Fibroblast of peridontal ligament (primary cell): ENCODE measurements at regions not wholly inside any gene's neighbourhood (a gene's known extent, or its start where the extent isn't known, plus 50 kb on each side); places are given as distances from the start of the nearest gene placed in this dataset.
A peak's percentile ranks its signal among the peaks of the same experiment; 100 is the strongest.

ENCODE experiments used
- DNase-seq: peaks from one replicate; pipeline ENCODE4 v3.0.0-alpha.2; 2010; ENCODE audit errors: extremely low read depth

DNA sequence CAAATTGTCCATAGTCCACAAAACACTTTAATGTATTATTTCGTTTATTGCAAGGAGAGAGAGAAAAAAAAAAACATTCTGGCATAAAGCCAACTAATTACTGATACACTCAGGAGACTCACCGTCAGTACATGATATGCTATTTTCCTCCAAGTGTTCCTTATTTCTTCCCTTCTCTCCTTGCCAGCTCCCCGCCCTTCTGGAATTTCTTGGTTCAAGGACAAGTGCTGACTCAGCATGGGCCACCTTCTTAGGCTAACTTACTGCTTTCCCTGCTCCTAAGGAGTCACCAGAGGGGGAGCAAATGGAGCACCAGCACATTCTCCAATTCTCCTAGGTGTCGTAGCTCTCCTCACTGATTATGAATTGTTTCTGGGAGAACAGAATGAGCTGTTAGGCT is 133.8 kb upstream of the HDAC9 start:
- DNase-seq = peak; percentile 41

DNA sequence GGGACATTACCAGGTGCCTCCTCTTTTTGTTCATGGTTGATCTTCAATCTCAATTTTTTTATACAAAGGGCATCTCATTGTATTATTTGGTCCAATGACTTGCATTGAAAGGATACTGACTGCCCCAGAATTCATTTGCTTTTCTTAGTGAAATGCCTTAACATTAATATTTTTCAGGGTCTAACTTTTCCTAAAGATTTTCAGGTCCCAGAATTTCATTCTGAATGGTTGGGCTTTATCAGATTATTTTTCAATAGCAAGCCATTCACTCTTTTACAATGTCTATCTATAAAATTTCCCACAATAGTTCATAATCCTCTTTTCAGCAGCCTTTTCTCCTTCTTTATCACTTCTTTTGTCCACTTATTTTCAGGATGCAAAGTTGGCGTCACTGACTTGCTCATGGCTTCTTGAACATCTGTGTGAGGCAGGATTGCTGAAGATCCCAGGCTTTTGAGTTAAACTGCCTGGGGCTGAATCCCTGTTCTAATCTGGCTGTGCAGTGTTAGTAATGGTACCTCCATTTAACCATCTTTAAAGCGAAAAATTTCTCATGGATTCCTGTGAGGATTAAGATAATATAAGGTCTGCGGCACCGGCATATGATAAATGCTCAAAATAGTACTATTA is 131.7 kb upstream of the HDAC9 start:
- DNase-seq = no peak

DNA sequence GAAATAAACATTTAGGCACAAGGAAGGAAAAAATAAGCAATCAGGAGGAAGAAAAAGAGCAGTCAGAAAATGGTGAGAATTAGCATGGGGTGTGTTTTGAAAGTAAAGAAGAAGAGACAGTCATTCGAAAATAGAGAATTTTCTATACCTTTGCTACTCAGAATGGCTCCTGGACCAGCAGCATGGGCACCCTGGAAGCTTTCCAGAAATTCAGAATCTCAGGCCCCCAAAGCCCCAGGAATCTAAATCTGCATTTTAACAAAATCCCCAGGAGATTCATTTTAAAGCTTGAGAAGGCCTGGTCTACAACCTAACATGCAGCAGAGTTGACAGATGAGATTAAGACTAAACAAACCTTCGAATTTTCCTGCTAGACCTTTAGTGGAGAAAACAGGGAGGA is 131.2 kb upstream of the HDAC9 start:
- no peak for DNase-seq

DNA sequence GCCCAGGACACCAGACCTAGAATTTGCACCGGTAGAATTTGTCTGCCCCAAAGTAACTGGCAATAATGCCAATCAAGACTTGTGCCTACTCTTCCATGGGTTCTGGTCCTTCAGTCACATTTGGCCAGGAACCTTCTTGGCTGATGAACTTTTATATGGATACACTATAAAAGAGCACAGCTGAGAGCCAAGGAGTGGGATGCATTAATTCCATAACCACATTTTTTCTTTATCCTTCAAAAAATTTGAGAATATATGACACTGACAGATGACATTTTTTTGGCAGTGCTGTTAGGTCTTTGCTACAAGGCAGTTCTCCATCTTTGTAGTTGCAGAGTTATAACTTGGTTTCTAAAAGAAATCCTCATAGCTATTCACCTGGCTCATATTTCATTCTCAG is 129.2 kb upstream of the HDAC9 start:
- no peak for DNase-seq

DNA sequence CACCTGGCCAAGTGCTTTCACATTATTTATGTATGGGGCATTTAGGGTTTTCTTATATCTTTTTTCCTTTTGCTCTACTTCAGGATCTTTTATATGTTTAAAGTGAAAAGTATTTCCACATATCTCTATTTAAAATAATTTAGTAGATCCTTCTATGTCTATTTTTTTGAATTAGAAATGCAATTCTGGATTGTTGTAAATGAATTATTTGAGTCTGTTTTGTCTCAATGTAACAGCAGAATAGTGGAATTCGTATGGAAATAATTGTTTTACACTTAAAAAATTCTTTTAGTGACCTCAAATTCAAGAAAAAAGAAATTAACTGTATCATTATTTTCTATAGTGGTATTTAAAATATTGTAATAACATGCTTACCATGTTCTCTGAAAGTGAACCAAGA is 126.5 kb upstream of the HDAC9 start:
- DNase-seq = no peak

DNA sequence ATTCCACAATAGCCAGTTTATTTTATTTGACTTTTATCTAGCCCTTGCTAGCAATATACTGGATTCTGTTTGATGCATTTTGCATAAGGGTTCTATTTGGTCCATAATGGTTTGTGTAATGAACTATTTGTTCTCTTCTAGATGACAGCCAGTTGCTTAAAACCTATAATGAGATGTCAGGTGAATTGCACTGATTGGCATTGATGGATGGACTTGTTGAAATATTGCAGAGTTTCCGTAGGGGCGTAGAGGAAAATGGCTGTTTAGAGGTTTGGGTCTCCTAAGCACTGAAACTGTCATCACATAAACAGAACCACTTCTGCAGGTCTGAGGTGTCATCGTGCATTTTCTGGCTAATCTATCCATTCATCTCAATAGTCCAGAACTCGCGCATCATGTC is 124.9 kb upstream of the HDAC9 start:
- DNase-seq = no peak

DNA sequence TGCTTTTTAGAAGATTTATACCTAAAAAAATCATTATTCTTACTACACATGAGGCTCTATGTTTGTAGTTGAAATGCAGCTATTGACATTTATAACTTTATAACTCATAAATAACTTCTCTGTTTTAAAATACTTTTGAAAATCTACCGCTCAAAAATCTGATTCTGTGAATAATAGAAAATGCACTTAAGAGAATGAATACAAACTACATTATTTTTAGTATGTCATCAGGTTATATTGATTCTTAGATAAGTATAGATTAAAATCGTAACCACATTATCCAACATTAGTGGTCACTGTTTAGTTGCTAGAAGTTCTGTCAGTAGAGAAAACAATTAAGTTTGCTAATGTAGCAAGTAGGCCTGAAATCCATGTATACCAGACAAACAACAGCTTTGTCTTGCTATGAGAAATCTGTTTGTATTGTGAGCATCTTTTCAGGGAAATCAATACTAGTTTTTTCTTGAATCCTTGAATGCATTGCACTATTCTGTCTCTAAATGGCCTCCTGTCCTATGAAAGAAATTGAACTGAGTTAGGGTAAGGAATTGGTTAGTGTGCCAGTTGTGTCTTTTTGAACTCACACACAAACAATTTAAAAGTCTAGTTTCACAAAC is 116.5 kb upstream of the HDAC9 start:
- DNase-seq = no peak

DNA sequence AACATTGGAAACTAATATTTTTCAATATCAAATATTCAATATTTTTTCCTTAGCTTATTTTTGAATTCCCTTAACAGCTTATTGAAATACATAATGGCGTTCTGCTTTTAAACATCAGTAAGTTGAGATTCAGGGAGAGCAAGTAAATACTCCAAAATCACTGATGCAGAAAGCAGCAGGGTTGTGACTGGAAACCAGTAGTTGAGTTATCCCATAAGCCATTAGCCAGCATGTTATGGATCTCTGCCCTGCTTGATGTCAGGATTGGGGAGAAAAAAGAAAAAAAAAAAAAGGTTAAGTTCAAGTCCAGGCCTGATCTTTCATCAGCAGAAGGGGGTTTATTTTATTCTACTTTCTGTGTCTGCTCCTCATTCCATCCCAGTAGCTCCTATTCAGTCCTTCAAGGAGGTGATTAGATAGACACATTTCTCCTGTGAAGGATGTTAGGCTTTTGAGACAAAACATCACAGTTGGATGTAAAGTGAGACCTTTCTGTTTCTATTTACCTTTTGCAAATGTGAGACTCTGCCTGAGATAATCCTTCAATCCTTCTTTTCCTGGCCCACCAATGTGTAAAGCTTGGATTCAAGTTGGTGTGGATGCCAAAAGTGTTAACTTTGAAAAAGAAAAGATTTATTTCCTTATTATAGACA is 110.9 kb upstream of the HDAC9 start:
- DNase-seq = peak; percentile 70

DNA sequence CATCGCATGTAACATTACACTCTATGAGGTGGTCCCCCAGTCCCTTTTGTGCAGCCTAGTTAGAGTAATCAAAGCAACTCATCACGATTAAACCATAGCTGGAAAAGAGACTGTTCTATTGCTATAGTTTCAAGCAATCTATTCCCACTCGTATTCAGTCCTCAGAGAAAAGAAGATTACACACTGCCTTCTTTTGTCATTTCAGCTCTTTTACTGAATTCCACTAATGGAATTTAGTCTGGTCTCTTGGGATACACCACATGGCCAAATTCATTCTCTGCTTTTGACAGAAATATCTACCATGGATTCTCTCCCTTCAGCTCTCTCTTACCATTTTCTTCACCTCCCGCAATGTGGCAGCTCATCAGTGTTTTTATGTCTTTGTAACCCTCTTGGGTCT is 108.9 kb upstream of the HDAC9 start:
- peak; percentile 43 for DNase-seq

DNA sequence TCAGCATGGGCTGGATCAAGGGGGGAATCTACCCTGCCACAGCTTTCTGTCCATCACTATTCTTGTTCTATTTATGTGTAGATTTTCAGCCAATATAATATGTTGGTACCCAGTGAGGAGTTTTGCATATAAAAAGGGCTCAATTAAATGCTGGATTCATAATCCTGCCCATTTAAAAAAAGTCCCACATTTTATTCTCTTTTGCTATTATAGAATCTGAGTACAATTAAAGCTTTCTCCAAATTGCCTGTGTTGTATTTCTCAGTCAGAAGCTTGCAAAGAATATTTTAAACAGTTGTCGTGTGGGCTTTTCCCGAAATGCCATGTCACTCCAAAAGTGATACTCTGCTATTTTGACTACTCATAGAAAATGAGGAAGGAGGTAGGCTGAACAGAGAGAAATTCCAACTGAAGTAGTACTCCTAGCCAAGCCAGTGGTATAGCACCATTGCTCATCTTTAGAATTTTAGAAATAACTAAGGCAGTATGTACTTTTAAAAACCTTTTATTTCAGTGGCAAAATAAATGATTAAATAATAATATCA is 108.3 kb upstream of the HDAC9 start:
- DNase-seq = no peak

DNA sequence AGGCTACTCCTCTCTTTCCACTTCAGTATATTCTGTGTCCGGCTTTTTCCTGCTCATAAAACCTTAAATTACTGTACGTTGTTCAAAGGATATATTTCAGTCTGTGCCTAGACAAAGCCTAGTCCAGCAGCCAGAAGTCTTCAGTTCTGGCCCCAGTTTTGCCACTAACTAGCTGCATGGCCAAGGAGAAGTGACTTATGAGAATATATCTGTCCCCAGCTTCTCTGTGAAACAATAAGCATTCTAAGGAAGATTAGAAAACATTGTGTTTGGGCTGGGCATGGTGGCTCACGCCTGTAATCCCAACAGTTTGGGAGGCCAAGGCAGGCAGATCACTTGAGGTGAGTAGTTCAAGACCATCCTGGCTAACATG is 105.0 kb upstream of the HDAC9 start:
- no peak for DNase-seq

DNA sequence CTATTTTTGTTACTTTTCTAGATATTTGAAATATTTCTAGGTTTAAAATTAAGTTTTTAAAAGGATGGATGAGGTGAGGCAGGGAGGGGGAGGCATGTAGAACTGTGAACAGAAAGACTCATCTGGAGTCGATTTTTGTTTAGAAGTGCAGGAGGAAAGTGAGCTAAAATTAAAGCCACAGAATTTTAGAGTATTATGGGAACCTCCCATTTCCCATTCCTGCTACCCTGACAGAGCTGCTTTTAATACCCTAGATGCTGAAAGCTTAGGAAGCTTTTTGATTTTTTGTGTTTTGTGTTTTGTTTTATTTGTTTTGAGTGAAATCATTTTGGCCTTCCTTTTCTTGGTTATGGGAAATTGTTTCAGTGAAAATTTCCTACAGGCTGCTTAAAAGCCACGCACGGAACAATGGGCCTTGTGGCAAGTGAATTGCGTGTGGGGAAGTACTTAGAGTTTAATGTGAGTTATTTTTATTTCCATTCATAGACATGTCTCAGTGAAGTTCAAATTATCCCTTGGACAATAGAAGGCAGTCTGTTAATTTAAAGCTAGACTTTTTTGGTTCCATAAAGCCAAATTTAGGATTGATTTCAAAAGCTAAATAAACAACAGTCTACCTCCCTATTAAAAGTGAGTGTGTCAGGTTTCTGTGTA is 102.0 kb upstream of the HDAC9 start:
- peak; percentile 70 for DNase-seq

DNA sequence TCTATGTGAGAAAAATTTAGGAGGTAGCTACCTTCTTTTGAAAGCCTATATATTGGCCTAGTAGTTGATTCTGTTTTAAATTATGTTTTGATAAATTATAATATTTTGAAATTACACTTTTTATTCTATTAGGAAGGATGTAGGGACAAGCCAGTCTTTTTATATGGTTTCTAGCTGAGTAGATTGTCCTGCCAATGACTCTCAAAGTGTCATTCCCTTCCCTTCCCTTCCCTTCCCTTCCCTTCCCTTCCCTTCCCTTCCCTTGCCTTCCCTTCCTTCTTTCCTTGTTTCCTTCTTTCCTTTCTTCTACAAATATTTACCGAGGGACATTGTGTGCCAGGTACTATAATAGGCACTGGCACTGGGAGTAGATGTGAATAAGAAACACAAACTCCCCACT is 99.7 kb upstream of the HDAC9 start:
- DNase-seq = no peak

DNA sequence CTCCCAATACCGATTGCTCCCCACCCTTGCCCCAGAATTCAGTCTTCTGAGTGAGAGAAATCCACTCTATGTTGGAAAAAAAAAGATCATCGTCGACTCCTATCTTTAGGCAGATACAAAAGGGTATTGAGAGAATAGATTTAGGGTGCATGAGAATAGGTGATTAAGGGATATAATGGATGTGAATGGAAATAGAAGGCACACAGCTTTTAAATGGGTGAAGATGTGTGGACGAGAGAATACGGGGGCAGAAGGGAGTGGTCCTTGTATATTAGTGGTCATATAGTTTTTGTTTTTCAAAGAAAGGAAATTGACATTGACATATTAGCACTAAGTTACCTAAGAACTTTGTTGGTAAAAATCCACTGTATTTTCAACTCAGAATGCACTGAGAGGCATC is 98.6 kb upstream of the HDAC9 start:
- no peak for DNase-seq

DNA sequence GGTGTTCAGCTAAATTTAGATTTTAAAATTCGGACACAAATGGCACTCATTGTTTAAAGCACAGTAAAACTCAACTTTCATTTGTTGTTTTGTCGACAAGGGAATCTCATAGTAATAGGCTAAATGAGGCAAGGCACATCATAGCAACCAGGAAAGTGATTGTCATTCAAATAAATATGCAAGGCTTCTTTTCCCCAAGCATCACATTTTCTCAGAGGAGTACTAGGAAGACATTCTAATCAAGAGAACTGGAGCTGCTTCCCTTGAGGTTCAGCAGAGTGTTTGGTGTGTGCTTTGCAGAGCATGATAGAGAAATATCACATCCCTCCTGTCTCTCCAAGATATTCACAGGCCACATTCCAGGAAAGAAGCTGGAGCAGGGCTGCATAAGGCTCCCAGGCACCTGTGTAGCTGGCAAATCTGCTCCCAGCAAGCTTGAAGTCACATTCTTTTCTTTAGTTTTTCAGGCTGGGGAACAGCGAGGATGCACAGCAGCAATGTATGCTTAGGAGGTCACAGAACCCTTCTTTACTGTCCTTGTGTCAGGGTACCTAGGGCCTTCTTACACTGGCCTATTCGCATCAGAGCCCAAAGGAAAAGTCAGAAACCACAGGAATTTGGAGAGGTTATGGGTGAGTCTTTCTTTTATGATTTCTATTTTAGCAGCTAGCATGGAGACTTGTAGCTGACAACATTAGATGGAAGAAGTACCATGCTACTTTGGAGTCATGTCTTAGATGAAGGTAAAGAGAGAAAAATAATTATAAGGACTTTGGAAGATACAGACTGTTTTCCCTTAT is 95.9 kb upstream of the HDAC9 start:
- no peak for DNase-seq

DNA sequence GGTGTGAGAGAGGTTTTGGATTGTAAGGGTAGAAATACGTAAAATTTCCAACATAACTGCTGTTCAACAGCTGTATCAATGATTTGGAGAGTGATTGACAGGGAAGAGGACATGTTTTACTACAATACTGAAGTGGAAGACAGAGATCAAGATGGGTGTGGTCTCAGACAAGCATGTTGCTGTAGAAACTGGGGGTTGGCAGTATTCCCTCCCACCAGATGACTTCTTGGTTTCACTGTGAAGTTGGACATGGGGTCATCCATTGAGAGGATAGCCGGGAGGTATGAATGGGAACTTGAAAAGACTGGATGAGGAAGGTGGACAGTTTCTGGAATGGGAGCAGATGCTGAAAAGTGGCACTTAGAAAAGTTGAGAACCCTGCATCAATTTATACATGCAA is 95.3 kb upstream of the HDAC9 start:
- DNase-seq = peak; percentile 34

DNA sequence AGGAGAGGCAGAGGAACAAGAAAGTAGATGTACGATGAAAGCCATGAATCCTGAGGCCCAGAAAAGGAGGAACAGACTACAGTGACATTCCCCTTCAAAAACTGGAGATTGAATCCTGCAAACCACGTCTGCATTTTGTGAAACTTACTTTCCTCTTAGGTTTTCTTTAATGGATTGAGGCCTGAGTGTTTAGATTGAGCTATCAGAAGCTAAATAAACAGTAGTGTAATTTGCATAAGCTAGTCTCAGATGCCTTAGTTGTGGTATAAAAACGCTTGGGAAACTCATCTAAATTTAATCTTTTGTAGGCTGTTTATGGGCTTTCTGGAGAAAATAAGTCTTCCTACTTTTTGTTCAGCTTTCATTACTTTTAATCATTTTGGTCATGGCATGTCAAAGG is 94.8 kb upstream of the HDAC9 start:
- peak; percentile 40 for DNase-seq

DNA sequence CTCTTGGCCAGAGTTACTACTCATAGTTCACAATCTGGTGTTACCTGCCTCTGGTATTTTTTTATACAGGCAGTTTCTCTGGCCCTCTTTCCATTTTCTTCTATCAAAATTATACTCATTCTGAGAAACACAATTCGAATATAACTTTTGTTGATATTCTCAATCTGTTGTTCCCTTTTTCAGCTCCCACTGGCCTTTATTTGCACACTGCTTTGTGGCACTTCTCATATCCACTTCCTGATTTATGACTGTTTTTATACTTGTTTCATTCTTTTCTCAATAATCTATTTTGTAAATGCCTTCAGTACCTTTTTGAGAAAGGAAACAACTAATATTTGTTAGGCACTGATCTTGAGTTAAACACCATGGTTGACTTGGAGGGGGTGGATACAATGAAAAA is 93.8 kb upstream of the HDAC9 start:
- DNase-seq = no peak

DNA sequence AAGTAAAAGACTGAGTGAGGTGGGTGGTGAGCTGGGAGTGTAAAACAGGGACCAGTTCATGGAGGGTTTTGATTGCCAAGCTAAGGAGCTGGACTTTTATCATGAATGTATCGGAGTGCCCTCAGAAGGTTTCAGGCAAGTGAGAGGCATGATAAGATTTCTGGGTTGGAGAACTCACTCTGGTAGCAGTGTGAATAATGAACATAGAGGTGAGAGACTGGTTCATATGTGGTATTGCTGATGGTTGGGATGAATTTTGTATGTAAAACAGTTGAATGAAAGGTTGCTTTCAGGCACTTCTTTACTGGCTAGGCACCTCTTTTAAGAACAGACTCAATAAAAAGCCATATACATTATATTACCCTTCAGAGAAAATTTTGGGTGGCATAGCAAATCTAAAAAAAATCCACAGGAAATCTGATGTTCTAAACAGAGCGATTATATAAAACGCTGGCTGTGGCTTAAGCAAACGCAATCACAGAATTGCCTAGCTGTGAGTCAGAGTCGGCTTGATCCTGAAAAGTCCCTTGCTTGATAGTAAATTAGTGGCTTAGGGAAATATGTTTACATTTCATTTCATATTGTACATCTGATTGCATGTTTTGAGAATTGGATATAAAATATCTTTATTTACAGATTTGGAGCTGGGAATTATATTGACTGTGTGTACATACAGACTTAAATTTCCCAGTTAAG is 92.9 kb upstream of the HDAC9 start:
- peak; percentile 94 for DNase-seq

DNA sequence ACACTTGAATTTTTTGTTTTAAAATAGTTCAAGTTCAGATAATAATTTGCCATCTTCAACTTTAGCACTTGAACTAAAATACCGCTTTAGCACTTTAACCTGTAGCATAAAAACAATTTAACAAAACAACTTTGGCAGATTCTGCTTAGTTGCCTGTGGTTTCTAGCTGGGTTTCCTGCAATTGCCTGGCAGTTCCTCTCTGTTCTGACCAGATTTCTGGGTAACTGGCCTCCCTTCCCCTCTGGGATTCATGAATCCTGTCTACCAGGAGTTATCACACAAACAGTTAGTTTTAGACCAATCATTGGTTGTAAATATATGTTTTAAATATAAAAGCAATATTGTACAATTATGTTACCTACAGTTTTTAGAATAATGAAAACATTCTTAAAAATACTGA is 89.8 kb upstream of the HDAC9 start:
- no peak for DNase-seq

DNA sequence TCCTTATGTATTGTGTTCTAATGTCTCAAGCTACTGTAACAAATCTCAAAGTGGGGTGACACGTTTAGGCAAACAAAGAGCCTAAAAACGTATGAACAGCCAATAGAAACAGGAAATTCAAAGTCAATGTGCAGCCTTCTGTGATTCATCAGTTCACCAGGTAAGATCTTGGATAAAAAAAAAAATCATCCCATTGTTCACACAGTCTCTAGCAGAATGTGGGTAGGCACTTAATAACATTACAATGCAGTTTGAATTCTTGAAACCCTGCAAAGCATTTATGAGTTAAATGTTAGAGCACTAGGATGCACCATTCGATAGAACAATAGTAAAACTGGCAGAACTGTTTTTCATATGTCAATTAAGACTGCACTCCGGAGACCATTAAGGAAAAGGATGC is 88.2 kb upstream of the HDAC9 start:
- DNase-seq = no peak
